IMR-90 (cell line): ENCODE measurements at regions not wholly inside any gene's neighbourhood (a gene's known extent, or its start where the extent isn't known, plus 50 kb on each side); places are given as distances from the start of the nearest gene placed in this dataset.

Experiments used
- ATAC-seq: fragments of 200-7000 bp; cut with Tn5 transposase; 2 replicates; pipeline ENCODE4 v1.9.1; 2020; ENCODE audit warnings: low read depth, mild to moderate bottlenecking, moderate library complexity
- BruUV-seq: library from RNA; stranded (reverse); fragments of 400-500 nt; replicated peaks from 2 replicates; lab custom pipeline; 2021; lab: Mats Ljungman, UMichigan
- CTCF ChIA-PET: fragments of 300-600 bp; formaldehyde crosslinking; extraction: SDS; loops from one replicate; lab custom pipeline; 2021; ENCODE audit warnings: antibody characterized with exemption; lab: Yijun Ruan, JAX
- POLR2A ChIA-PET: fragments of 300-600 bp; sonication (Branson Sonifier 250); formaldehyde crosslinking; loops from one replicate; lab custom pipeline; 2022; ENCODE audit warnings: antibody characterized with exemption; ENCODE audit not compliant: unreplicated experiment; lab: Charles Lee
- DNase-seq: peaks from one replicate; pipeline ENCODE4 v3.0.0; 2013
- H2AFZ ChIP-seq: replicated peaks from 2 replicates; pipeline ENCODE3; 2013; ENCODE audit warnings: low read length, mild to moderate bottlenecking; ENCODE audit not compliant: poor library complexity
- H2AK5ac ChIP-seq: 2 replicates; pipeline ENCODE4 v1.6.1; 2013; ENCODE audit warnings: low read depth, low read length, inconsistent platforms
- H2AK9ac ChIP-seq: replicated peaks from 2 replicates; pipeline ENCODE3; 2013; ENCODE audit warnings: mild to moderate bottlenecking, low read depth, low read length, moderate library complexity; ENCODE audit not compliant: poor library complexity
- H2BK120ac ChIP-seq: 2 replicates; pipeline ENCODE4 v1.6.1; 2013; ENCODE audit warnings: low read depth, low read length, inconsistent platforms
- H2BK15ac ChIP-seq: 3 replicates; pipeline ENCODE4 v1.6.1; 2013; ENCODE audit warnings: low read depth, low read length, inconsistent platforms
- H2BK20ac ChIP-seq: 2 replicates; pipeline ENCODE4 v1.6.1; 2013; ENCODE audit warnings: low read depth, mild to moderate bottlenecking, inconsistent platforms, low read length, moderate library complexity
- H2BK5ac ChIP-seq: 2 replicates; pipeline ENCODE4 v1.6.1; 2013; ENCODE audit warnings: mild to moderate bottlenecking, low read depth, low read length, inconsistent platforms; ENCODE audit not compliant: poor library complexity, severe bottlenecking
- H3K14ac ChIP-seq: replicated peaks from 2 replicates; pipeline ENCODE4 v1.6.1; 2013; ENCODE audit warnings: low read depth, low read length, inconsistent platforms
- H3K18ac ChIP-seq: 2 replicates; pipeline ENCODE4 v1.6.1; 2013; ENCODE audit warnings: low read depth, low read length, control low read depth
- H3K23ac ChIP-seq: 2 replicates; pipeline ENCODE4 v1.6.1; 2013; ENCODE audit warnings: low read depth, low read length, inconsistent platforms
- H3K27ac ChIP-seq: 2 replicates; pipeline ENCODE4 v1.5.1; 2013; ENCODE audit warnings: mild to moderate bottlenecking, control low read depth, low read length; ENCODE audit not compliant: insufficient read depth
- H3K27me3 ChIP-seq: 2 replicates; pipeline ENCODE4 v1.6.1; 2013; ENCODE audit warnings: low read length; ENCODE audit not compliant: control insufficient read depth, insufficient read depth
- H3K36me3 ChIP-seq: 2 replicates; pipeline ENCODE4 v1.6.1; 2013; ENCODE audit warnings: low read length, mixed read lengths; ENCODE audit not compliant: control insufficient read depth, insufficient read depth
- H3K4ac ChIP-seq: 2 replicates; pipeline ENCODE4 v1.6.1; 2013; ENCODE audit warnings: low read depth, low read length, inconsistent platforms
- H3K4me1 ChIP-seq: 2 replicates; pipeline ENCODE4 v1.6.1; 2013; ENCODE audit warnings: low read length, mixed read lengths; ENCODE audit not compliant: control insufficient read depth, insufficient read depth
- H3K4me2 ChIP-seq: 2 replicates; pipeline ENCODE4 v1.6.1; 2013; ENCODE audit warnings: low read depth, mild to moderate bottlenecking, control low read depth, low read length, moderate library complexity
- H3K4me3 ChIP-seq: 2 replicates; pipeline ENCODE4 v1.5.1; 2013; ENCODE audit warnings: low read depth, mild to moderate bottlenecking, control low read depth, low read length, moderate library complexity; ENCODE audit not compliant: insufficient read depth
- H3K56ac ChIP-seq: 2 replicates; pipeline ENCODE4 v1.6.1; 2013; ENCODE audit warnings: low read length, inconsistent platforms; ENCODE audit not compliant: insufficient read depth; ENCODE audit errors: extremely low read depth
- H3K79me1 ChIP-seq, 2 experiments: 2 replicates each; pipeline ENCODE4 v1.6.1; 2013; ENCODE audit warnings: low read length in 2 of 2, inconsistent platforms in 1 of 2, low read depth in 1 of 2
- H3K9ac ChIP-seq: 2 replicates; pipeline ENCODE4 v1.6.1; 2013; ENCODE audit warnings: low read depth, low read length, control low read depth
- H3K9me1 ChIP-seq: 2 replicates; pipeline ENCODE4 v1.6.1; 2013; ENCODE audit warnings: low read length, inconsistent platforms; ENCODE audit not compliant: insufficient read depth
- H3K9me3 ChIP-seq: 2 replicates; pipeline ENCODE4 v1.6.1; 2013; ENCODE audit warnings: low read length; ENCODE audit not compliant: control insufficient read depth, insufficient read depth
- H4K20me1 ChIP-seq: 2 replicates; pipeline ENCODE4 v1.6.1; 2013; ENCODE audit warnings: low read length, inconsistent platforms; ENCODE audit not compliant: insufficient read depth
- H4K5ac ChIP-seq: 2 replicates; pipeline ENCODE4 v1.6.1; 2013; ENCODE audit warnings: mild to moderate bottlenecking, low read depth, low read length, control low read depth
- H4K8ac ChIP-seq, 2 experiments: 2 replicates each; pipeline ENCODE4 v1.6.1; 2013; ENCODE audit warnings: low read depth in 2 of 2, low read length in 2 of 2, control low read depth in 1 of 2, inconsistent platforms in 1 of 2
- H4K91ac ChIP-seq: 2 replicates; pipeline ENCODE4 v1.6.1; 2013; ENCODE audit warnings: low read depth, low read length, inconsistent platforms; ENCODE audit not compliant: insufficient read depth
- BHLHE40 ChIP-seq: fragments of 150-350 bp; IDR thresholded peaks from 2 replicates; pipeline ENCODE4 v1.6.1; 2016; ENCODE audit warnings: mild to moderate bottlenecking, low read depth, low read length
- CEBPB ChIP-seq: IDR thresholded peaks from 2 replicates; pipeline ENCODE4 v1.6.1; 2012; ENCODE audit warnings: low read depth, low read length, improper control_type of control experiment
- CHD1 ChIP-seq: IDR thresholded peaks from 2 replicates; pipeline ENCODE4 v1.6.1; 2012; ENCODE audit warnings: low read depth, low read length, improper control_type of control experiment
- FOS ChIP-seq: fragments of 150-350 bp; IDR thresholded peaks from 2 replicates; pipeline ENCODE4 v1.6.1; 2016; ENCODE audit warnings: low read depth, low read length
- MAFK ChIP-seq: IDR thresholded peaks from 2 replicates; pipeline ENCODE4 v1.6.1; 2012; ENCODE audit warnings: low read depth, low read length, improper control_type of control experiment
- MAZ ChIP-seq: IDR thresholded peaks from 2 replicates; pipeline ENCODE4 v1.6.1; 2012; ENCODE audit warnings: low read depth, mild to moderate bottlenecking, low read length, improper control_type of control experiment, moderate library complexity, borderline replicate concordance
- NFE2L2 ChIP-seq: fragments of 150-350 bp; IDR thresholded peaks from 2 replicates; pipeline ENCODE4 v1.6.1; 2016; ENCODE audit warnings: low read depth, mild to moderate bottlenecking, low read length
- POLR2A ChIP-seq: IDR thresholded peaks from 2 replicates; pipeline ENCODE4 v1.6.1; 2012; ENCODE audit warnings: mild to moderate bottlenecking, low read depth, low read length
- RAD21 ChIP-seq: IDR thresholded peaks from 2 replicates; pipeline ENCODE4 v1.6.1; 2012; ENCODE audit warnings: low read length, improper control_type of control experiment
- RCOR1 ChIP-seq: IDR thresholded peaks from 2 replicates; pipeline ENCODE4 v1.6.1; 2012; ENCODE audit warnings: mild to moderate bottlenecking, low read length, improper control_type of control experiment; ENCODE audit not compliant: insufficient replicate concordance
- RFX5 ChIP-seq: IDR thresholded peaks from 2 replicates; pipeline ENCODE4 v1.8.0; 2012; ENCODE audit warnings: low read depth, mild to moderate bottlenecking, low read length, moderate library complexity
- SMC3 ChIP-seq: fragments of 150-350 bp; IDR thresholded peaks from 2 replicates; pipeline ENCODE4 v1.6.1; 2016; ENCODE audit warnings: low read depth, mild to moderate bottlenecking, antibody characterized with exemption, low read length, moderate library complexity
- WGBS, 2 experiments: methylation state at CpG; one replicate each; pipeline versions ENCODE4 v1.1.5 to v1.1.7; 2013; ENCODE audit warnings: missing lambda C conversion rate in 2 of 2; ENCODE audit not compliant: insufficient read length in 1 of 2; ENCODE audit errors: extremely low coverage in 2 of 2; 5-methylcytosine and 5-hydroxymethylcytosine counted together
- dilution Hi-C: fragments of 300-500 bp; cut with HindIII; formaldehyde crosslinking; loops from one replicate; pipeline ENCODE4 v1.14.3; 2018; ENCODE audit warnings: low sequenced_read_pairs; ENCODE audit not compliant: unreplicated experiment
- in situ Hi-C: fragments of 300-500 bp; cut with MboI; formaldehyde crosslinking; loops from 3 replicates; pipeline ENCODE4 v1.14.3; 2019; ENCODE audit warnings: low sequenced_read_pairs, inconsistent platforms, mixed read lengths
- intact Hi-C: fragments of 100-400 bp; cut with micrococcal nuclease; formaldehyde crosslinking; loops from 2 replicates; pipeline ENCODE4 v1.10.0; 2022
- TF ChIP-seq, protein P1 (sequence below): fragments of 150-350 bp; IDR thresholded peaks from 2 replicates; pipeline ENCODE4 v1.6.1; 2017; ENCODE audit warnings: mild to moderate bottlenecking, antibody characterized with exemption, low read length, low read depth
- TF ChIP-seq, protein P2 (sequence below): fragments of 150-350 bp; IDR thresholded peaks from 2 replicates; pipeline ENCODE4 v1.6.1; 2016; ENCODE audit warnings: low read depth, mild to moderate bottlenecking, low read length, moderate library complexity, borderline replicate concordance
- TF ChIP-seq, protein P3 (sequence below): conservative IDR thresholded peaks from 2 replicates; pipeline ENCODE4 v1.5.1; 2012; ENCODE audit warnings: mild to moderate bottlenecking, low read depth, low read length, improper control_type of control experiment

DNA sequence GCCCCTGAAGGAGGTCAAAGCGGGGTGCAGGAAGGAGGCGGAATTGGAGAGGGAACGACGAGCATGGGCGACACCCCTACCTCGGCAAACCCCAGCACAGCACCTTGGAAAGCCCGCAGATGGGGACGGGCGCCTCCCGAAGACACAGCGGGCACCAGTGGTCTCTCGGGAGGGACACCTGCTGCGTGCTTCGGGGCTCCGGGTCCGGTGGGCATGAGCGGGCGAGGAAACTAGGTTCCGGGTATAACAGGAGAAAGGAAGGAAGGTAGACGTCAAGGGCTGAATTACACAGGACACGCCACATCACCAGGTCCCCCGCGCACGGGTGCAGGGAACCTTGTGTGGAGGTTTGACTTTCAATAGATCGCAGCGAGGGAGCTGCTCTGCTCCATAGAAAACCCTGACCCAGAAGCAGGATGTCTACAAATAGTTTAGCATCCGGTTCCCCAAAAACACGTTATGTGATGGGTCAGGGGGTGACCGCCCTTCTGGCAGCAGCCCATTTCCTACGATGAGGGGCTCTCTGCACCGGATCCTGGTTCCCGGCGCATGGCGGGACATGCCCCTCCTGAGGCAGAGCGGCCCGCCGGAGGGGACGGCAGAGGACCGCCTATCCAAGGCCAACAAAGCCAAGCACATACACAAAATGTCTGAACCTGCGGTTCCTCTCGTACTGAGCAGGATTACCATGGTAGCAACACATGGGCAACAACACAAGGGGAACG, 196.9 kb downstream of the ALG10 start:
- H3K36me3 ChIP-seq = no peaks in the 10 kb centered on the region
- intact Hi-C loops (no loop called here), dilution Hi-C loops (no loop called here), in situ Hi-C loops (no loop called here)
- no peak overlapping the region for H2BK120ac ChIP-seq
- no peak overlapping the region for H3K4me3 ChIP-seq
- peak; percentile 5 for DNase-seq
- H2AFZ ChIP-seq = no peak overlapping the region
- no peak overlapping the region for H3K14ac ChIP-seq
- POLR2A ChIA-PET = no interaction called here
- no peaks in the 10 kb centered on the region for H3K27me3 ChIP-seq
- H2AK9ac ChIP-seq = no peak overlapping the region
- no peak overlapping the region for H2BK15ac ChIP-seq
- H2BK5ac ChIP-seq = no peak overlapping the region
- H3K23ac ChIP-seq = no peak overlapping the region
- no peak overlapping the region for H2AK5ac ChIP-seq
- H3K4me1 ChIP-seq = no peaks in the 10 kb centered on the region
- no peaks in the 10 kb centered on the region for H3K79me1 ChIP-seq
- no peak overlapping the region for H3K9ac ChIP-seq
- peaks cover 18% of the 10 kb centered on the region for H3K9me3 ChIP-seq
- CTCF ChIA-PET = no interaction called here
- H4K91ac ChIP-seq = no peak overlapping the region
- no TSS peak for BruUV-seq
- no peak overlapping the region for H3K4ac ChIP-seq
- no peak overlapping the region for H3K27ac ChIP-seq
- ATAC-seq = no peak
- no peaks in the 10 kb centered on the region for H4K20me1 ChIP-seq
- H3K4me2 ChIP-seq = no peak overlapping the region
- TF ChIP-seq CEBPB = no peak
- no peak for TF ChIP-seq MAZ
- no peak for TF ChIP-seq RFX5
- TF ChIP-seq RAD21 = no peak
- TF ChIP-seq NFE2L2 = no peak
- TF ChIP-seq MAFK = no peak
- no peak for TF ChIP-seq SMC3
- TF ChIP-seq POLR2A = no peak
- no peak for TF ChIP-seq RCOR1
- TF ChIP-seq, protein P1, sequence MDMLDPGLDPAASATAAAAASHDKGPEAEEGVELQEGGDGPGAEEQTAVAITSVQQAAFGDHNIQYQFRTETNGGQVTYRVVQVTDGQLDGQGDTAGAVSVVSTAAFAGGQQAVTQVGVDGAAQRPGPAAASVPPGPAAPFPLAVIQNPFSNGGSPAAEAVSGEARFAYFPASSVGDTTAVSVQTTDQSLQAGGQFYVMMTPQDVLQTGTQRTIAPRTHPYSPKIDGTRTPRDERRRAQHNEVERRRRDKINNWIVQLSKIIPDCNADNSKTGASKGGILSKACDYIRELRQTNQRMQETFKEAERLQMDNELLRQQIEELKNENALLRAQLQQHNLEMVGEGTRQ = no peak
- no peak for TF ChIP-seq FOS
- no peak for TF ChIP-seq CHD1
- TF ChIP-seq BHLHE40 = no peak
- TF ChIP-seq, protein P2, sequence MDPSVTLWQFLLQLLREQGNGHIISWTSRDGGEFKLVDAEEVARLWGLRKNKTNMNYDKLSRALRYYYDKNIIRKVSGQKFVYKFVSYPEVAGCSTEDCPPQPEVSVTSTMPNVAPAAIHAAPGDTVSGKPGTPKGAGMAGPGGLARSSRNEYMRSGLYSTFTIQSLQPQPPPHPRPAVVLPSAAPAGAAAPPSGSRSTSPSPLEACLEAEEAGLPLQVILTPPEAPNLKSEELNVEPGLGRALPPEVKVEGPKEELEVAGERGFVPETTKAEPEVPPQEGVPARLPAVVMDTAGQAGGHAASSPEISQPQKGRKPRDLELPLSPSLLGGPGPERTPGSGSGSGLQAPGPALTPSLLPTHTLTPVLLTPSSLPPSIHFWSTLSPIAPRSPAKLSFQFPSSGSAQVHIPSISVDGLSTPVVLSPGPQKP = no peak
- TF ChIP-seq, protein P3, sequence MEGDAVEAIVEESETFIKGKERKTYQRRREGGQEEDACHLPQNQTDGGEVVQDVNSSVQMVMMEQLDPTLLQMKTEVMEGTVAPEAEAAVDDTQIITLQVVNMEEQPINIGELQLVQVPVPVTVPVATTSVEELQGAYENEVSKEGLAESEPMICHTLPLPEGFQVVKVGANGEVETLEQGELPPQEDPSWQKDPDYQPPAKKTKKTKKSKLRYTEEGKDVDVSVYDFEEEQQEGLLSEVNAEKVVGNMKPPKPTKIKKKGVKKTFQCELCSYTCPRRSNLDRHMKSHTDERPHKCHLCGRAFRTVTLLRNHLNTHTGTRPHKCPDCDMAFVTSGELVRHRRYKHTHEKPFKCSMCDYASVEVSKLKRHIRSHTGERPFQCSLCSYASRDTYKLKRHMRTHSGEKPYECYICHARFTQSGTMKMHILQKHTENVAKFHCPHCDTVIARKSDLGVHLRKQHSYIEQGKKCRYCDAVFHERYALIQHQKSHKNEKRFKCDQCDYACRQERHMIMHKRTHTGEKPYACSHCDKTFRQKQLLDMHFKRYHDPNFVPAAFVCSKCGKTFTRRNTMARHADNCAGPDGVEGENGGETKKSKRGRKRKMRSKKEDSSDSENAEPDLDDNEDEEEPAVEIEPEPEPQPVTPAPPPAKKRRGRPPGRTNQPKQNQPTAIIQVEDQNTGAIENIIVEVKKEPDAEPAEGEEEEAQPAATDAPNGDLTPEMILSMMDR = no peak
- no peak overlapping the region for H3K18ac ChIP-seq
- H3K56ac ChIP-seq = no peak overlapping the region
- H4K5ac ChIP-seq = no peak overlapping the region
- no peak overlapping the region for H4K8ac ChIP-seq
- no peaks in the 10 kb centered on the region for H3K9me1 ChIP-seq
- WGBS, 2 experiments = 54% methylated on average over 18 of the region's 42 CpGs; no CpG with 5 or more reads in 1 of the 2 experiments
- H2BK20ac ChIP-seq = no peak overlapping the region
